Stimulated activated CD8-positive, alpha-beta memory T cell treated with anti-CD3 and anti-CD28 coated beads, Interleukin-12 subunit alpha, Interleukin-12 subunit beta, amount 100 ng/mL, for 1 hour (primary cell): ENCODE measurements at regions not wholly inside any gene's neighbourhood (a gene's known extent, or its start where the extent isn't known, plus 50 kb on each side); places are given as distances from the start of the nearest gene placed in this dataset.

Experiments
- DNase-seq: peaks from one replicate; pipeline ENCODE4 v3.0.0-alpha.2; 2020; ENCODE audit warnings: low read depth

DNA sequence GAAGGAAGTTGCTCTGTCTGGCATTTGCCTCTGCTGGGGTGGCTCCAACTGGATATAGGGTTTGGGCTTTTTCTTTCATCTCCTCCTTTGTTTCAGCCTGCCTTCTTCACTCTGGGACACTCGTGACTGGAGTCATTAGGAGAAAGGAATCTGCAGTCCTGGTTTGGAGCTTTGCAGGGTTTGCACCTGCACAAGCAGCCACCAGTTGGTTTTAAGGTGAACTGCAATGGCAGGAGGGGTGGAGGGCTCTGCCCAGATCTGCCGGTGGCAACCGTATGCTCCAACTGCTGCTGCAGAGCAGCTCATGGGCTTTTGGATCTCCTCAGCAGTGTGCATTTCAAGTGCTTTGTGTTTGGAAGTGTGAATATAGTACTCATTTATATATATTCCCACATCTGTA is 131.3 kb upstream of the MGAT5 start:
- DNase-seq = no peak

GRCh38 chr2:134123332-134123731 is 130.5 kb upstream of the MGAT5 start:
- DNase-seq = no peak

DNA sequence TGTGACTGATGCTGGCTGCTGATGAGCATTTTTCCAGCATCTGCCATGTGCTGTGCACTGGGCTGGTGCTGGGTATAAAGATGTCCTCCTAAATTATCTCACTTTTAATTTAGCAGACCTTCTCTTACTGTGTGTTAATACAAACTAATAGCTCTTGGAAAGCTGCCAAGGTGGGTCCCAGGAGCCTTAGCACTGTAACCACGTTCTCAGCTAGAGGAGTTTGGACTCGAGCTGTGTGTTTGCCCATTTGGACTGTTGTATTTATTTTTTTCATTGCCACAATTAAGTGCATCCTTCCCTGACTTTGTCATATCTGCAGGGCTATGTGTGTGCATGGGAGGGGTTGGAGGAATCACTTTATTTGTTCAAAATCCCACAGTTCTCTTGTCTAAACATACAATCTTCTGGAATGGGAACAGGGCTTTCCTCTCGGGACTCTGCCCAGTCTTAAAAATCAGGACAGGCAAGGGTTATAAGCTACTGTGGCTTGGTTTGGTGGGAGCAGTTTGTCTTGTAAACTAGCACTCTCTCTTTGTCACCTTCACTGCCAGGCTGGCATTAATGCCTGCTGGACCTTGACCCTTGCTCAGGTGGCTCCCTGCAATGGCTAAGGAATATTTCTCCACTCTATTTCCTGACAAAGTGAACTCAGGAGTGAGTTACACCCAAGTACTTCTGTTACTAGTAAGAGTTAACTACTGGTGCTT is 129.7 kb upstream of the MGAT5 start:
- no peak for DNase-seq

- peak; percentile 25 for DNase-seq
These were observed 126.4 kb upstream of the MGAT5 start for GRCh38 chr2:134127496-134127895.

DNA sequence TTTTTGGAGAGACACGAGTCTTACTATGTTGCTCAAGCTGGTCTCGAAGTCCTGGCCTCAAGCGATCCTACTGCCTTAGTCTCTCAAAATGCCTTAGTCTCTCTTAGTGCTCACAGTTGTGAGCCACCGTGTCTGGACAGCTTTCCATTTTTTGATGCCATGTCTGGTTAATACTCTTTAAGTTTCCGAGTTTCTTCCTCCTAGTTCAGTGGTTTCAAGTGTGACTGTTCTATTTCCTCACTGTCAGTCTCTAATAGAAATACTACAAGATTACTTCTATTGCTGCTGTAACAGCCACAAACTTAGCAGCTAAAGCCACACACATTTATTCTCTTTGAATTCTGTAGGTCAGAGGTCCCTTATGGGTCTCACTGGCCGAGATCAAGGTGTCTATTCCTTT is 125.1 kb upstream of the MGAT5 start:
- DNase-seq = no peak

GRCh38 chr2:134129900-134130537 is 123.9 kb upstream of the MGAT5 start:
- no peak for DNase-seq

- no peak for DNase-seq
These were observed 122.0 kb upstream of the MGAT5 start for GRCh38 chr2:134131681-134132489.

- no peak for DNase-seq
These were observed 121.4 kb upstream of the MGAT5 start for GRCh38 chr2:134132490-134132857.

GRCh38 chr2:134133622-134134312 is 120.1 kb upstream of the MGAT5 start:
- no peak for DNase-seq

DNA sequence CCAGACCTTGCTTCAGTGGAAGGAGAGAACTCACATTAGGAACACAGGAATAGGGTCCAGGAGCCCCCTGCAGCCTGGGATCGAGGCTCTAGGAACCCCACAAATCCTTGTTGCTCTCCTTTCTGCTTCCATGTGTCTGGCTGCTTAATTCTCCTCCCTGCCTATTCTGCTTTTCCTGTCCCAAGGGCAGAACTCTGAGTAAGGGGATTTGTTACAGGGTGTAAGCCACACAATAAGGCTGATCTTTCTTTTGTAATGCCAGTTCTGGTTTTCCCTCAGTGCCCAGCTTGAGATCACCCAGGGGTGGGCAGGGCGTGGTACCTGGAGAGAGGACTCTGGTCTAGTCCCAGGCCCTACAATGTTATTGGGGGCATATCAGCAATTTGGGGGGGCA is 119.6 kb upstream of the MGAT5 start:
- no peak for DNase-seq

DNA sequence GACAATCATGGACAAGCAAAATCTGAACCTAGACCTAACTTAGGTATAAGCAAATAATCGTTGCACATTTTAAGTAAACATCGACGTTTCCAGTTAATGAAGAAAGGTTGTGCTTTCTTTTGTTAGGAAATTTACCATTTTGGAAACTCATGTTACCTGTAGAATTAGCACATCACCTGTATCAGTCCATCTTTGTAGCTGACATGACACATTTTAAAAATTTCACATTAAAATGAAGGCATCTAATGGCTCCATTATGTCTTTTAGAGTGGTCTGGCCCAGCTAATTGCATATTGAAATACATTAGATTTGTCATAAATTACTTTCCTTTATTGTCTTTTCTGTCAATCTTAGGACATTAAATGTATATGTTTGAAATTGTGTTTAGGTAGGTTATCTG is 119.0 kb upstream of the MGAT5 start:
- no peak for DNase-seq

DNA sequence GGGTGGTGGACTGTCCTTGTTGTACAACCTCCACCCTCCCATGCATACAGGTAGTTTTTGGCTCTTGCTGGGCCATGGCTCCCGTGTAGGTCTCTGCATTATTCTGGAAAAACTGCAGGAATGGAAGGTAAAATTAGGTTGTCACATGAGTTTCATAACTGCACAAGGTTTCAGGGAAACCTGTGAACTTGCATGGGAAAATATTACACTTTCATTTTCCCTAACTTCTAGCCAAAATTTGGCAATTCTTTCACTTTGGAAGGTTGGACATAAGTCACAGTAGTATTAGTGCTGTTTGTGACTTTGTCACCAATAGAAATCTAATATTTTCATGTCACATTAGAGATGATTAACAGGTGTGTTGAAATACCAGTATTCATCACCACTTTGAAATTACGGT is 118.1 kb upstream of the MGAT5 start:
- DNase-seq = no peak

- DNase-seq = no peak
These were observed 117.1 kb upstream of the MGAT5 start for GRCh38 chr2:134136731-134137130.

DNA sequence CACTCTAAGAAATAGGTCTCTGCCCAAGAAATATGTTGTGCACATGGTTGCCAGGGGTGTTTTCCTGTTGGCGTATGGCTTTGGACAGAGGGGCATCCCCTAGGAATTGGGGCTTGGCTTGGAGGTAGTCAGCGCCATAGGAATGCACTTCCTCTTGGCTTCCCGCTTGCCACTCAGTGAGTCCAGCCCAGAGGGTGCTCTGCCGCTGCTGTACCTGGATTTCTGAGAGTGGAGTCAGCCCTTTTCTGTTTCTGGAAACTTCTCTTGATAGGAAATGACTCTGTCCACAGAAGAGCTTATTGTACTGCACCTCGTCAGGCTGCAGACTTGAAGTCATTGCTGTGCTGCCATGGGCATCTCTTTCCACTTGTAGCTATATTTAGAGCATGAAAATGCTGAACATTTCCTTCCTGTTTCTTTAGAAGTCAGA is 116.7 kb upstream of the MGAT5 start:
- DNase-seq = no peak

- no peak for DNase-seq
These were observed 115.8 kb upstream of the MGAT5 start for GRCh38 chr2:134138115-134138514.

DNA sequence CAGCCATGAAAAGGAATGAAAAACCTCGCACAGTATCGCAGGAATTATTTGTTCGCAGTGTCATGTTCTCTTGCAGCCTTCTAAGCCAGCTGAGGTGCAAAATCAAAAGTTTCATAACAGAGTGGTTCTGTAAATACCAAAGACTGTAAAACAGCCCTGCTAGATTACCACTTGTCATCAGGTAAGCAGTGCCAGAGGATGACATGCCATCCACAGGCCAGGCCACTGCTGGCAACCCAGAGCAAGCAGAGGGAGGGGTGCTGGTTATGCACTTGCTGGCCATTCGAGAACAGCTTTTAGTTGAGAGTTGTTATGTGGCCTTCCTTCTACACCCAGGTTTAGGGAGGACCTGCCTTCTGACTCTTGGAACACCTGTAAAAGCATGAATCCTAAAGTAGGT is 114.3 kb upstream of the MGAT5 start:
- DNase-seq = no peak

DNA sequence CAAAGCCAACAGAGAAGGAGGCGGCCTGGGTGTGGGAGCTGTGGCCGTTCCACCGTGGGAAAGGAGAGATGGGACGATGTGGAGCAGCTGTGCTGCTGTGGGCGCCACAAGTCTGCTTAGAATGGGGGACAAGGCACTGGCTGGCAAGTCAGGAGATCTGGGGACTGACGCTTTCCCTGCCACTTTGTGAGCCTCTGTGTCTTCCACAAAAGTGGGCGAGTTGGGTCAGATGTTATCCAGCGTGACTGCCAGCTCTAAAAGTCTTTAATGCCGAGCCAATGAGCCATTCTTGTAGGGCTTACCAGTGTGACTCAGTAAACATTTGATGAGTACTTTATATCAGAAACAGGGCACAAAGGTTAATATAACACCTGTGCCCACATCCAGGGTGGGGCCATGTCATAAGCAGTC is 113.6 kb upstream of the MGAT5 start:
- no peak for DNase-seq

DNA sequence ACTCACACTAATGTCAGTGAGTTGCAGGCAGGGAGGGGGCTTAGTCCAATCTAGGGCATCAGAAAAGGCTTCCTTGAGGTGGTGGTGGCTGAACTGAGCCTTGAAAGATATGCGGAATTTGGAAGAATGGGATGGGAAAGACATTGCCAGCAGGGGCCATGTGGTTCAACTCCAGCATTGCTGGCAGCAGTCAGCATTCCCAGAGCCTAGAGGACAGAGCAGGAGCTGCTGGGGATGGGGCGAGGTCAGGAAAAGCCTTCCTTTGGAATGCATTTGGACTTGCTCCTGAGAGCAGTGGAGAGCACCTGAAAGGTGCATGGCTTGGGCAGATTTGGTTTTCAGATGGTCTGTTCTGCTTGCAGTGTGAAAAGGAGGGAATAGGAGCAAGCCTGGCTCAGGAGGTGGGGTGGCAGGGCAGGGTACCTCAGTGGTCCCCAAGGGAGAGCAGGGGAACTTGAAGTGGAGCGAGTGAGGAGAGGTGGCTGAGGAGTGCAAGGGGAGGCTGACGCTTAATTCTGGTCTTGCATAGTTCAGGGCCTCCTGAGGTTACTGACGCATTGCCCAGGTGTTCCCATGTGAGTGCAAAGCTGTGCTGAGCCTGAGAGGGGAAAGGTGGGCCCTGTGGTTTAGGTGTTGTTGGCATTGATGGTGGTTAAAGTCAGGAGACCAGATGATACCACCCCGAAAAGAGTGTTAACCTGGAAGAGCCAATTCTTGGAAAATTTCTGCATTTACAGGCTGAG is 112.1 kb upstream of the MGAT5 start:
- no peak for DNase-seq

DNA sequence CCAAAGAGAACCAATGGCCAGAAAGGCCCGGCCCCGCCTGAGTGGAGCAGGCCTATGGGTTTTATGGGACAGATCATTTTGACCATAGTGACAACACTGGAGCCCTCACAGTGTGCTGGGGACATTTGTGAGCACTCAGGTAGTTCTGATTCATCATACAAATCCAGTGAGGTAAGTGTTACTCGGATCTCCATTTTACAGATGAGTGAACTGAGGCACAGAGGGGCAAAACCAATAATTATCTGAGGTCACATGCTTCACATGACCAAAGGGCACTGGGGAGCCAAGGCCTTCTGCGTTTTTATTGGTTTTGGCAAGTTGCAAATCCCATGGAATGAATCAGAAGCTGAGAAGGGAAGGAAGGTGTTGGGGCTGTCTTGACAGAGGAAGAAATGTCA is 111.5 kb upstream of the MGAT5 start:
- DNase-seq = no peak

- no peak for DNase-seq
These were observed 111.0 kb upstream of the MGAT5 start for GRCh38 chr2:134142903-134143302.

- no peak for DNase-seq
These were observed 110.3 kb upstream of the MGAT5 start for GRCh38 chr2:134143568-134143967.

DNA sequence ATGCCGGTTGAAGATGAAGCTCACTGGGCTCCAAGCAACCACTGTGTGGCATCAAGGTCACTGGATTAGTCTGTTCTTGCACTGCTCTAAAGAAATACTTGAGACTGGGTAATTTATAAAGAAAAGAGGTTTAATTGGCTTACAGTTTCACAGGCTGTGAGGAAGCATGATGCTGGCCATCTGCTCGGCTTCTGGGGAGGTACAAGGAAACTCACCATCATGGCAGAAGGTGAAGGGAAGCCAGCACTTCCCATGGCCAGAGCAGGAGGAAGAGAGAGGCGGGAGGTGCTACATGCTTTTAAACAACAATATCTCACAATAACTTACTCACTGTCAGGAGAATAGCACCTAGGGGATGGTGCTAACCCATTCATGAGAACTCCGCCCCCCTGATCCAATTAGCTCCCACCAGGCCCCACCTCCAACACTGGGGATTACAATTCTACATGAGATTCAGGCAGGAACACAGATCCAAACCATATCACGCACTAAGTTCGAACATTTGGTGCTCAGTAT is 109.7 kb upstream of the MGAT5 start:
- DNase-seq = no peak
